ENCODE measurements at regions not wholly inside any gene's neighbourhood (a gene's known extent, or its start where the extent isn't known, plus 50 kb on each side); places are given as distances from the start of the nearest gene placed in this dataset.

DNA sequence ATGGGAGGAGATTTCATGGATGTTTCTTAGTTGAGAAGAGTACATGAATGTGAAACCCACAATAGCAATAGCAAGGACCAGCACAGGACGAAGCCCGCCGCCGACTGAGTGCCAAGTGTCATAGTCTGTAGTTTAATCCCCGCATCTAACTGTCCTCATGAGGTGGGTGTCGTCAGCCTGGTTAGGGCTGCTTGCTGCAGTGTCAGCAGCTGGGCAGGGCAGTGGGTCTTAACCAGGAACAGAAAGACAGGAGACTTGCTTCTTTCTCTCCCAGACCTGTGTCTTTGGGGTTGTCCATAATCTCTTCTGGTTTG is 146.6 kb downstream of the VAPA start:
- FAIRE-seq (no peak), DNase-seq (ENCODE audit: low read depth) (no peak)
- Histone ChIP-seq H3K4me3 (ENCODE audit: low read depth, low read length) (no peak overlapping the region), H3K27me3 (ENCODE audit: control insufficient read depth, insufficient read depth, low read length) (no peaks in the 10 kb centered on the region), H3K36me3 (ENCODE audit: control insufficient read depth, insufficient read depth, low read length) (no peaks in the 10 kb centered on the region)
- TF ChIP-seq, protein P1, sequence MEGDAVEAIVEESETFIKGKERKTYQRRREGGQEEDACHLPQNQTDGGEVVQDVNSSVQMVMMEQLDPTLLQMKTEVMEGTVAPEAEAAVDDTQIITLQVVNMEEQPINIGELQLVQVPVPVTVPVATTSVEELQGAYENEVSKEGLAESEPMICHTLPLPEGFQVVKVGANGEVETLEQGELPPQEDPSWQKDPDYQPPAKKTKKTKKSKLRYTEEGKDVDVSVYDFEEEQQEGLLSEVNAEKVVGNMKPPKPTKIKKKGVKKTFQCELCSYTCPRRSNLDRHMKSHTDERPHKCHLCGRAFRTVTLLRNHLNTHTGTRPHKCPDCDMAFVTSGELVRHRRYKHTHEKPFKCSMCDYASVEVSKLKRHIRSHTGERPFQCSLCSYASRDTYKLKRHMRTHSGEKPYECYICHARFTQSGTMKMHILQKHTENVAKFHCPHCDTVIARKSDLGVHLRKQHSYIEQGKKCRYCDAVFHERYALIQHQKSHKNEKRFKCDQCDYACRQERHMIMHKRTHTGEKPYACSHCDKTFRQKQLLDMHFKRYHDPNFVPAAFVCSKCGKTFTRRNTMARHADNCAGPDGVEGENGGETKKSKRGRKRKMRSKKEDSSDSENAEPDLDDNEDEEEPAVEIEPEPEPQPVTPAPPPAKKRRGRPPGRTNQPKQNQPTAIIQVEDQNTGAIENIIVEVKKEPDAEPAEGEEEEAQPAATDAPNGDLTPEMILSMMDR (IDR thresholded peaks at IDR 0.05; ENCODE audit: insufficient read depth, low read length, severe bottlenecking), result no peak

GRCh38 chr18:10060841-10061240 is 147.0 kb downstream of the VAPA start:
- no peak for FAIRE-seq
- DNase-seq (ENCODE audit: low read depth), result no peak
- TF ChIP-seq, protein P1 (IDR thresholded peaks at IDR 0.05; ENCODE audit: insufficient read depth, low read length, severe bottlenecking), result no peak

DNA sequence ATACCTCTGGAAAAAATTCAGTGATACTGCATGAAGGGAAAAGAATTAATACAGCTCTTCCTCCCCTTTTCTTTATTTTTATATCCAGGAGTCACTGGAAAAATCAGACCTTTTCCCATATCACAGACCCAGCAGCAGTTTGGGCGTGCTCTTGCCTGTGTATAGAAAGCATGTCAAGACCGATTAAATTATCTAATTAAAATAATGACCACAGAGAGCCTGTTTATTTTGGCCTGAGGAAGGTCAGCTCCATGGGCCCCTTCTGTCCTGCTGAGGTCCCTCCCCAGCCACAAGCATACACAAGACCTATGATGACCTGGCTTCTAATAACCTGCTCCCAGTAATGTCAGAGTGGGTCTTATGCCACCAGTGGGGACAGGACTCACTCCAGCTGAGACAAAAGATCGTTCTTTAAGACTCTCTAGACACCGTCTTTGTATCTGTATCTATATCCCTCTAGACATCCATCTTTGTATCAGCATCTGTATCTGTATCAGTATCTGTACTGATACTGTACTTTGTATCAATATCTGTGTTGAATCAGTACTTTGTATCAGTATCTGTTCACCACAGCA is 147.8 kb downstream of the VAPA start:
- FAIRE-seq, result no peak
- H3K36me3 ChIP-seq (ENCODE audit: control insufficient read depth, insufficient read depth, low read length), result no peaks in the 10 kb centered on the region
- TF ChIP-seq, protein P1 (IDR thresholded peaks at IDR 0.05; ENCODE audit: insufficient read depth, low read length, severe bottlenecking), result no peak
- no peak overlapping the region for H3K4me3 ChIP-seq (ENCODE audit: low read depth, low read length)
- DNase-seq (ENCODE audit: low read depth), result no peak
- no peaks in the 10 kb centered on the region for H3K27me3 ChIP-seq (ENCODE audit: control insufficient read depth, insufficient read depth, low read length)

More at GRCh38 chr18:10060841-10061240, 147.0 kb downstream of the VAPA start:
- Histone ChIP-seq H3K36me3 (ENCODE audit: control insufficient read depth, insufficient read depth, low read length) (no peaks in the 10 kb centered on the region), H3K4me3 (ENCODE audit: low read depth, low read length) (no peak overlapping the region), H3K27me3 (ENCODE audit: control insufficient read depth, insufficient read depth, low read length) (no peaks in the 10 kb centered on the region)

GRCh38 chr18:10062302-10063300 is 148.8 kb downstream of the VAPA start:
- Histone ChIP-seq H3K36me3 (ENCODE audit: control insufficient read depth, insufficient read depth, low read length) (no peaks in the 10 kb centered on the region), H3K27me3 (ENCODE audit: control insufficient read depth, insufficient read depth, low read length) (no peaks in the 10 kb centered on the region), H3K4me3 (ENCODE audit: low read depth, low read length) (no peak overlapping the region)
- FAIRE-seq, result no peak
- TF ChIP-seq, protein P1 (IDR thresholded peaks at IDR 0.05; ENCODE audit: insufficient read depth, low read length, severe bottlenecking), result no peak
- DNase-seq (ENCODE audit: low read depth), result no peak

DNA sequence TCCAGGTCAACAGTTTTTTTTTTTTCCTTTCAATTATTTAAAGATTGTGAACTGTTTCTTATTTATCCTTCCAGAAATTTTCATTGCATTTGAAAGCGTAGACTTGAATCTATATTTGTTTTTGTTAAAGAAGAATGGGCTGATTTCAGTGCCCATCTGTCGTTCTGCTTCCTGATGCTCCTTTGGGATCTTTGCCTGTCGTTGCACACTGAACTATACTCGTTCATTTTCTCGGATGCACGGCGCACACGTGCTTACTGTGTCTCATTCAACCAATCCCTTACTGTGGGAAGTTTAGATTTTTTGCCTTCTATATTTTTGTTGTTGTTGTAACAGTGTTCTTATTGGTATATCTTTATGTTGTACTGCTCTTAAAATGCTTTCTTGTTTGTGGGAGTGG is 149.7 kb downstream of the VAPA start:
- DNase-seq (ENCODE audit: low read depth) (no peak), FAIRE-seq (no peak)
- TF ChIP-seq, protein P1 (IDR thresholded peaks at IDR 0.05; ENCODE audit: insufficient read depth, low read length, severe bottlenecking), result no peak
- Histone ChIP-seq H3K36me3 (ENCODE audit: control insufficient read depth, insufficient read depth, low read length) (no peaks in the 10 kb centered on the region), H3K27me3 (ENCODE audit: control insufficient read depth, insufficient read depth, low read length) (no peaks in the 10 kb centered on the region), H3K4me3 (ENCODE audit: low read depth, low read length) (no peak overlapping the region)

Measured in bronchial epithelial cell (primary cell).